Coronary artery (tissue), 2 donors: ENCODE measurements at regions not wholly inside any gene's neighbourhood (a gene's known extent, or its start where the extent isn't known, plus 50 kb on each side); places are given as distances from the start of the nearest gene placed in this dataset.

Experiments used
- DNase-seq: peaks from one replicate; pipeline ENCODE4 v3.0.0-alpha.2; 2017; ENCODE audit warnings: low spot score
- H3K27ac ChIP-seq, 2 donors: fragments of 200-600 bp; sonication (generic); one replicate each; pipeline ENCODE4 v1.5.1; 2016 to 2019
- H3K4me3 ChIP-seq: fragments of 200-600 bp; sonication (generic); 2 replicates; pipeline ENCODE4 v1.5.1; 2016; ENCODE audit warnings: mild to moderate bottlenecking, moderate library complexity
- TF ChIP-seq, protein P1 (sequence below): fragments of 200-600 bp; sonication (generic); IDR thresholded peaks from one replicate; pipeline ENCODE4 v1.5.1; 2019; ENCODE audit warnings: antibody characterized with exemption

GRCh38 chr15:97712530-97712929 lies 248.0 kb upstream of the ARRDC4 start:
- DNase-seq, result no peak
- Histone ChIP-seq H3K27ac (no peak overlapping the region), H3K4me3 (no peak overlapping the region)
- TF ChIP-seq, protein P1, sequence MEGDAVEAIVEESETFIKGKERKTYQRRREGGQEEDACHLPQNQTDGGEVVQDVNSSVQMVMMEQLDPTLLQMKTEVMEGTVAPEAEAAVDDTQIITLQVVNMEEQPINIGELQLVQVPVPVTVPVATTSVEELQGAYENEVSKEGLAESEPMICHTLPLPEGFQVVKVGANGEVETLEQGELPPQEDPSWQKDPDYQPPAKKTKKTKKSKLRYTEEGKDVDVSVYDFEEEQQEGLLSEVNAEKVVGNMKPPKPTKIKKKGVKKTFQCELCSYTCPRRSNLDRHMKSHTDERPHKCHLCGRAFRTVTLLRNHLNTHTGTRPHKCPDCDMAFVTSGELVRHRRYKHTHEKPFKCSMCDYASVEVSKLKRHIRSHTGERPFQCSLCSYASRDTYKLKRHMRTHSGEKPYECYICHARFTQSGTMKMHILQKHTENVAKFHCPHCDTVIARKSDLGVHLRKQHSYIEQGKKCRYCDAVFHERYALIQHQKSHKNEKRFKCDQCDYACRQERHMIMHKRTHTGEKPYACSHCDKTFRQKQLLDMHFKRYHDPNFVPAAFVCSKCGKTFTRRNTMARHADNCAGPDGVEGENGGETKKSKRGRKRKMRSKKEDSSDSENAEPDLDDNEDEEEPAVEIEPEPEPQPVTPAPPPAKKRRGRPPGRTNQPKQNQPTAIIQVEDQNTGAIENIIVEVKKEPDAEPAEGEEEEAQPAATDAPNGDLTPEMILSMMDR, result no peak

GRCh38 chr15:97717806-97718205 lies 242.7 kb upstream of the ARRDC4 start:
- no peak overlapping the region for H3K27ac ChIP-seq
- DNase-seq, result no peak
- H3K4me3 ChIP-seq, result no peak overlapping the region
- TF ChIP-seq, protein P1, result no peak

DNA sequence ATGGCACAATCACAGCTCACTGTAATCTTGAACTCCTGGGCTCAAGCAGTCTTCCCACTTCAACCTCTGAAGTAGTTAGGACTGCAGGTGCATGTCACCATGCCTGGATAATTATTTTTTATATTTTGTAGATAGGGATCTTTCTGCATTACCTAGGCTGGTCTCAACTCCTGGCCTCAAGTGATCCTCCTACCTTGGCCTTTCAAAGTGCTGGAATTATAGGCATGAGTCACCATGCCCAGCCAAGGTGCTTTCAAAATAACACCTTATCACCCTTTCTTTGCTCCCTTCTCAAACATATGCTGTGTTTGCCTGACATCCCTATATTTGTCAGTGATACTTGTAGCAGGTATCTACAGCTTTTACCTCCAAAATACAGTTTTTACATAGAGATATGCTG lies 242.0 kb upstream of the ARRDC4 start:
- DNase-seq, result no peak
- Histone ChIP-seq H3K27ac (no peak overlapping the region), H3K4me3 (no peak overlapping the region)
- TF ChIP-seq, protein P1, result no peak

DNA sequence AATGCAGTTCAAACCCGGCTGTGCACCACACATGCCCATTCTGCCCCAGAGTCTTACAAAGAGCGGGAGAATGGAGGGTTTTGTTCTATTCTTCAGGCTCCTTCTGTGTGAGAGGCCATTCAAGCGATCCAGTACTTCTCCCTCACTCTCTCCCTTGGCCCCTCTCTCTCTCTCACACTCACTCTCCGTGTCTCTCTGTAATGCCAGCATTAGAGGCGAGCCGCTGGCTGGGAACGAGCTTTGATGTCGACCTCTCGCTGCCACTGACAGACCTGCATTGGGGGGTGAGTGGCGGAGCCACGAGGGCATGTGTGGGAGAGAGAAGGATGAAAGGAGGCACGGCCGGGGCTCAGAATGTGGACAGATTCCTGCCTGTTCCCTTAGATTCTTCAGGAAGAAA lies 231.7 kb upstream of the ARRDC4 start:
- no peak for DNase-seq
- Histone ChIP-seq H3K4me3 (no peak overlapping the region), H3K27ac (no peak overlapping the region)
- TF ChIP-seq, protein P1, result no peak

DNA sequence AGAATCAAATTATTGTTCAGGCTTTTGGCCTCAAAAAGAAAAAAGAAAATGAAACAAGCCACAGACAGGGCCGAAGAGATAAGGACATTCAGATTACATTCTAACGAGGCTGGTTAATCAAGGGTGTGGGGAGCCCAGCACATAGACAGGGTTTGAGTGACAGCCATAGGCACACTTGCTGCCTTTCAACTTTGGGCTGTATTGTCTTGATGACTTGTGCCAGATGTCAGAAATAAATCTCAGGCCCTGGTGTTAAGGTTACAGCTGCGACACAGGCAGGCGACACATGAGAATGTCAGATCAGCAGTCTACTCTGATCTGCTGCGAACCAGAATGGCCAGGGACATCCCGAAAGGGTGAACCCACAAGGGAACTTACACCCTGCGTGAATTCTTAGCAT lies 231.2 kb upstream of the ARRDC4 start:
- Histone ChIP-seq H3K27ac (no peak overlapping the region), H3K4me3 (no peak overlapping the region)
- no peak for DNase-seq
- TF ChIP-seq, protein P1, result no peak

GRCh38 chr15:97730315-97730714 lies 230.2 kb upstream of the ARRDC4 start:
- Histone ChIP-seq H3K4me3 (no peak overlapping the region), H3K27ac (no peak overlapping the region)
- DNase-seq, result no peak
- TF ChIP-seq, protein P1, result no peak

- no peak overlapping the region for H3K4me3 ChIP-seq
- TF ChIP-seq, protein P1, result no peak
- no peak overlapping the region for H3K27ac ChIP-seq
- no peak for DNase-seq
Observed at GRCh38 chr15:97731859-97732258, 228.6 kb upstream of the ARRDC4 start.
